ENCODE measurements at regions not wholly inside any gene's neighbourhood (a gene's known extent, or its start where the extent isn't known, plus 50 kb on each side); places are given as distances from the start of the nearest gene placed in this dataset.

- Mint-ChIP-seq H3K27ac (no peak overlapping the region), H3K27me3 (ENCODE audit: low read depth, poor library complexity) (no peaks in the 10 kb centered on the region), H3K4me3 (no peak overlapping the region), H3K4me1 (no peaks in the 10 kb centered on the region), H3K36me3 (ENCODE audit: low read depth) (no peaks in the 10 kb centered on the region), H3K9me3 (no peaks in the 10 kb centered on the region)
- no peak for TF ChIP-seq CTCF (IDR thresholded peaks at IDR 0.05)
- DNase-seq, result no peak
These were observed 202.3 kb upstream of the LMNTD1 start for GRCh38 chr12:25755136-25755970.

GRCh38 chr12:25755971-25756260, 202.6 kb upstream of the RASSF8 start:
- H3K36me3 Mint-ChIP-seq (ENCODE audit: low read depth), result no peaks in the 10 kb centered on the region
- no peak for TF ChIP-seq CTCF (IDR thresholded peaks at IDR 0.05)
- DNase-seq, result no peak
- no peak overlapping the region for H3K27ac Mint-ChIP-seq
- no peak overlapping the region for H3K4me3 Mint-ChIP-seq
- H3K27me3 Mint-ChIP-seq (ENCODE audit: low read depth, poor library complexity), result no peaks in the 10 kb centered on the region
- no peaks in the 10 kb centered on the region for H3K4me1 Mint-ChIP-seq
- no peaks in the 10 kb centered on the region for H3K9me3 Mint-ChIP-seq

GRCh38 chr12:25757037-25757665, 201.3 kb upstream of the RASSF8 start:
- Mint-ChIP-seq H3K36me3 (ENCODE audit: low read depth) (no peaks in the 10 kb centered on the region), H3K27ac (no peak overlapping the region), H3K4me3 (no peak overlapping the region), H3K27me3 (ENCODE audit: low read depth, poor library complexity) (no peaks in the 10 kb centered on the region), H3K4me1 (no peaks in the 10 kb centered on the region), H3K9me3 (no peaks in the 10 kb centered on the region)
- DNase-seq, result no peak
- TF ChIP-seq CTCF (IDR thresholded peaks at IDR 0.05), result no peak

GRCh38 chr12:25759752-25760151, 198.7 kb upstream of the RASSF8 start:
- Mint-ChIP-seq H3K27me3 (ENCODE audit: low read depth, poor library complexity) (peaks cover 3% of the 10 kb centered on the region), H3K4me3 (no peak overlapping the region)
- no peak for TF ChIP-seq CTCF (IDR thresholded peaks at IDR 0.05)

GRCh38 chr12:25761356-25761755, 197.1 kb upstream of the RASSF8 start:
- no peaks in the 10 kb centered on the region for H3K36me3 Mint-ChIP-seq (ENCODE audit: low read depth)
- peaks cover 3% of the 10 kb centered on the region for H3K27me3 Mint-ChIP-seq (ENCODE audit: low read depth, poor library complexity)
- no peak overlapping the region for H3K4me3 Mint-ChIP-seq
- no peak for DNase-seq
- H3K9me3 Mint-ChIP-seq, result no peaks in the 10 kb centered on the region
- H3K4me1 Mint-ChIP-seq, result no peaks in the 10 kb centered on the region
- no peak overlapping the region for H3K27ac Mint-ChIP-seq
- no peak for TF ChIP-seq CTCF (IDR thresholded peaks at IDR 0.05)

More at GRCh38 chr12:25759752-25760151, 198.7 kb upstream of the RASSF8 start:
- H3K36me3 Mint-ChIP-seq (ENCODE audit: low read depth), result no peaks in the 10 kb centered on the region
- no peaks in the 10 kb centered on the region for H3K9me3 Mint-ChIP-seq
- DNase-seq, result no peak
- H3K4me1 Mint-ChIP-seq, result no peaks in the 10 kb centered on the region
- no peak overlapping the region for H3K27ac Mint-ChIP-seq

DNA sequence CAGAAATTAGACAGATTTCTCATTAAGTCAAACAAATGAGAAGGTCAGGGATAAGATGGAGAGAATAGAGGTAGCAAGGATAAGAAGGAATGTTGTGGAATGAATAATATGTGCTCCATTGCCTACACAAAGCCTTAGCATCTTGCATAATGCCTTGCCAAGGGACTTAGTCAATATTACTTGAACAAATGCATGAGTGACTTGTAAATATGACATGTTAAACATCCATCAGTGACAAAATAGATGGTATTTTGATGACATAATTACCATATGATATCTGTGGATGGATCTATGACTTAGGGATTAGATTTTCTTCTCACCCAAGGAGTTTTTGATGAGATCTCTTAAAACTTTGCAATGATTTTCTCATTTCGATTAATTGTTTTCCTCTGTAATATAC, 194.1 kb upstream of the RASSF8 start:
- H3K4me1 Mint-ChIP-seq, result no peaks in the 10 kb centered on the region
- H3K4me3 Mint-ChIP-seq, result no peak overlapping the region
- H3K27me3 Mint-ChIP-seq (ENCODE audit: low read depth, poor library complexity), result peaks cover 3% of the 10 kb centered on the region
- H3K36me3 Mint-ChIP-seq (ENCODE audit: low read depth), result no peaks in the 10 kb centered on the region
- no peaks in the 10 kb centered on the region for H3K9me3 Mint-ChIP-seq
- no peak for TF ChIP-seq CTCF (IDR thresholded peaks at IDR 0.05)
- no peak overlapping the region for H3K27ac Mint-ChIP-seq
- DNase-seq, result no peak

All from nephron progenitor cell (in vitro differentiated cells).